Chondrocyte (in vitro differentiated cells): ENCODE measurements at regions not wholly inside any gene's neighbourhood (a gene's known extent, or its start where the extent isn't known, plus 50 kb on each side); places are given as distances from the start of the nearest gene placed in this dataset.

Experiments
- DNase-seq: peaks from one replicate; pipeline ENCODE4 v3.0.0; 2021; ENCODE audit warnings: mixed read lengths, low spot score
- H3K27ac Mint-ChIP-seq: one replicate; pipeline ENCODE4 v1.8.0; 2021; ENCODE audit warnings: mild to moderate bottlenecking, moderate library complexity, mixed read lengths; ENCODE audit not compliant: unreplicated experiment
- H3K27me3 Mint-ChIP-seq: 2 replicates; pipeline ENCODE4 v1.8.0; 2021; ENCODE audit warnings: low read depth, mixed read lengths
- H3K36me3 Mint-ChIP-seq: 2 replicates; pipeline ENCODE4 v1.8.0; 2021; ENCODE audit warnings: low read depth, mixed read lengths
- H3K4me1 Mint-ChIP-seq: 2 replicates; pipeline ENCODE4 v1.8.0; 2021; ENCODE audit warnings: low read depth, mild to moderate bottlenecking, mixed read lengths
- H3K4me3 Mint-ChIP-seq: one replicate; pipeline ENCODE4 v1.8.0; 2021; ENCODE audit warnings: mild to moderate bottlenecking, moderate library complexity, mixed read lengths; ENCODE audit not compliant: unreplicated experiment
- H3K9me3 Mint-ChIP-seq: 2 replicates; pipeline ENCODE4 v1.8.0; 2021; ENCODE audit warnings: low read depth, mixed read lengths
- CTCF ChIP-seq: fragments of 200-600 bp; sonication (generic); IDR thresholded peaks from 2 replicates; pipeline ENCODE4 v1.5.0; 2021; ENCODE audit warnings: antibody characterized with exemption, mild to moderate bottlenecking, moderate library complexity

DNA sequence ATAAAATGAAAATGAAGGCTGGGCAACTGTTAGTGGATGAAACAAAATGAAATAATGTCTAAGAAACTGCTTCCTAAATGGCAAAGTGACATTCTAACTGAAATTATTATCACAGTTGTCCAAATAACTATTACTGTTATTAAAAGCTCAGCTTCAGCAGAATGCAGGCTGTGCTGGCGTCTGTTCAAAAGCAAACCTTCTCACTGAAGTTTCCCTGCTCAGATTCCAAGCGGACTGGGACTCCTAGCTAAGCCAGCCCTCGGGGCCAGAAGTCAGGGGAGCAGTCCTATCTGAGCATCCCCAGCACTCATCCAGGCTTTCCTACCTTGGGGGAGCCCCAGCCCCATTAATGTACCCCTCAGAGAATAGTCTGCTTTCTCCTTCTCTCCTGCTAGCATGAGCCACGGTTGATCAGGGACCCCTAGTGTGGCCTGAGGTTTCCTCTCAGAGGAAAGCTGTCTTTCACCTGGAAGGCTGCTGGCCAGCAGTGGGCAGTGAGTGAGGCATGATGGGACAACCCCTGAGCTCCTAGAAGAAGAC lies 1167.3 kb downstream of the TBC1D22A start:
- Mint-ChIP-seq H3K9me3 (peaks cover 15% of the 10 kb centered on the region), H3K36me3 (no peaks in the 10 kb centered on the region)

DNA sequence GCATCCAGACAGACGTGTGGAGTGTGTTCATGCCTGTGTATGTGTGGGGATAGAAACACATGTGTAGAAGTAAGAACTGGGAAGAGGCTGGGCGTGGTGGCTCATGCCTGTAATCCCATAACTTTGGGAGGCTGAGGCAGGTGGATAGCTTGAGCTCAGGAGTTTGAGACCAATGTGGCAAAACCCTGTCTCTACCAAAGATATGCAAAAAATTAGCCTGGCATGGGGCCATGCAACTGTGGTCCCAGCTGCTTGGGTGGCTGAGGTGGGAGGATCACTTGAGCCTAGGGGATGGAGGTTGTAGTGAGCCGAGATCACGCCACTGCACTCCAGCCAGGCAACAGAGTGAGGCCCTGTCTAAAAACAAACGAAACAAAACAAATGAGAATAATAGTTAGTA lies 1166.6 kb downstream of the TBC1D22A start:
- no peak overlapping the region for H3K4me3 Mint-ChIP-seq
- H3K27me3 Mint-ChIP-seq = no peaks in the 10 kb centered on the region
- H3K27ac Mint-ChIP-seq = no peak overlapping the region
- no peak for TF ChIP-seq CTCF
- no peak for DNase-seq
- H3K9me3 Mint-ChIP-seq = peaks cover 16% of the 10 kb centered on the region
- H3K36me3 Mint-ChIP-seq = no peaks in the 10 kb centered on the region
- peaks cover 11% of the 10 kb centered on the region for H3K4me1 Mint-ChIP-seq

More for the DNA sequence above, 1167.3 kb downstream of the TBC1D22A start:
- Mint-ChIP-seq H3K4me3 (no peak overlapping the region), H3K27ac (no peak overlapping the region), H3K27me3 (no peaks in the 10 kb centered on the region), H3K4me1 (peaks cover 11% of the 10 kb centered on the region)
- no peak for DNase-seq
- no peak for TF ChIP-seq CTCF

GRCh38 chr22:47928631-47929030 lies 1166.2 kb downstream of the TBC1D22A start:
- no peak for DNase-seq
- Mint-ChIP-seq H3K4me3 (no peak overlapping the region), H3K27me3 (no peaks in the 10 kb centered on the region), H3K4me1 (peaks cover 11% of the 10 kb centered on the region), H3K9me3 (peaks cover 17% of the 10 kb centered on the region), H3K27ac (no peak overlapping the region), H3K36me3 (no peaks in the 10 kb centered on the region)
- TF ChIP-seq CTCF = no peak

- no peak for DNase-seq
- Mint-ChIP-seq H3K9me3 (peaks cover 17% of the 10 kb centered on the region), H3K4me3 (no peak overlapping the region), H3K36me3 (no peaks in the 10 kb centered on the region), H3K27me3 (no peaks in the 10 kb centered on the region), H3K4me1 (peaks cover 11% of the 10 kb centered on the region), H3K27ac (no peak overlapping the region)
- TF ChIP-seq CTCF = no peak
Measured at GRCh38 chr22:47927648-47928210, 1165.3 kb downstream of the TBC1D22A start.

DNA sequence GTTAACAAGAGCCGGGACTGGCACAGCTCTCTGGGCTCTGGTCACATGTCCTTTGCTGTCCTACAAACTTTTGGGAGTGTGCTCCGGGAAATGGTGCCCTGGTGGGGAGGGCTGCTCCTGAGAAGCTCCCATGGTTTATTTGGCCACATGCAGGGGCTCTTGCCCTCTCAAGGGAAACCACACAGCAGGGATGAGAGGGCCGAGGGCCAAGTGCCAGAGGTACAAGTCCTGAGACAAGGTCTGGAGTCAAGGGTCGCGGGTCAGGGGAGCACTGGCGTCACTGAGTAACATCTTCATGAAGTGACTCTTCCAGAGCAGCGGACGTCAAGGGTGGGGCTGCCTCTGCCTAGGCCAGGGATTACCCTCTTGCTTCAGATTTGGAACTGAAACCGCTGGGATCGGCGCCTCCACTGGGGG lies 1160.6 kb downstream of the TBC1D22A start:
- H3K4me1 Mint-ChIP-seq = no peaks in the 10 kb centered on the region
- no peaks in the 10 kb centered on the region for H3K36me3 Mint-ChIP-seq
- no peak for DNase-seq
- H3K9me3 Mint-ChIP-seq = peaks cover 17% of the 10 kb centered on the region
- no peak overlapping the region for H3K4me3 Mint-ChIP-seq
- TF ChIP-seq CTCF = no peak
- H3K27me3 Mint-ChIP-seq = peaks cover 5% of the 10 kb centered on the region
- no peak overlapping the region for H3K27ac Mint-ChIP-seq
